Cerebellar nuclear complex (tissue), 1 donor: ENCODE measurements at regions not wholly inside any gene's neighbourhood (a gene's known extent, or its start where the extent isn't known, plus 50 kb on each side); places are given as distances from the start of the nearest gene placed in this dataset.

Experiments
- DNase-seq, 2 experiments: peaks; one replicate each; lab custom pipeline; 2025; lab: John Stamatoyannopoulos, UW

DNA sequence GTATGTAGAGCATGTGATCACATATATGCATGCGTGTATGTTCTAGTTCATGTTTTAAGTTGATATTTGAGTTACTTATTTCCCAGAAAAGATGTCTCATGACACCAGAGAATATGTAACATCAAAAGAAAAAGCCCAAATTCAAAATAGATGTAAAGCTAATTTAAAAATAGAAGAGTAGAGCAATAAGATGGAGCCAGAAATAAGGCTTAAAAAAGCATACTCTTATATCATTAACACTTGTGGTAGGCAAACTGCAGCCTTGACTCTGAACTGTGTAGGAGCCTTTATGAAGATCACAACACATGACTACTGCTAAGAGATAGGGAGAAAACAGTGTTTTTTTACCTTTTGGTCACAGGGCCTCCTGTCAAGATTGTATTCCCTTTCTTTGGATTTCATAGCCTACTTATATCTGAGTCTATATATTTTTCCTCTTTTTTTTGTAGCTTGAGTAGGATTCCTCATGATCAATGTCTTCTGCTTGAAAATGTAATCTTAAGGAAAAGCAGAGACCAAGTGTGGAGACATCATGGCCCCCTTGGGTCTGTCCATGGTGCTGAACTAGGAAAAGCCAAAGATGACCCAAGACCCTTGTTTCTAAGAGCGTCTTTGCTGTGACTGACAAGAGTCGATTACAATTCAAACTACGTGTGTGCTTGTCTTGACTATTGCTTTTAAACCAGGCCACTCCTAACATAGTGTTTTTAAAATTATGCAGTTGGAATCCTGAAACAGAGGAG, 390.4 kb downstream of the SHISA9 start:
- DNase-seq: no peak

DNA sequence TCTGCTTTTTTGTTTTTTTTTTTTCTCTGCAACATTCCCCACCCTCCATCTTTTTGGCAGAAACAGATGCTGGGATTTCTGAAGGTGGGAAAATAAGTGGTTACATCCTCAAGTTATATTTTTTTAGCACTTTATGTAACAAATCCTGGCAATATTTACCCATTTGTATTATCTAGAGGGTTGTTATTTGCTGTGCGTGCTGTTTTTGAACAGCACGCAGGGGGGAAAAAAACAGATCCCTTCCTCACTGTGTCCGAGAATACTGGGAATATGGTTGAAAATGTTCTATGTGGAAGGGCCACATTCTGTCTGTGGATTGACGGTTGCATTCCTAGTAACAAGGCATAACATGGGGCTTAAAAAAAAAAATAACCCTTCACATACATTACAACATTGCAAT, 394.8 kb downstream of the SHISA9 start:
- no peak for DNase-seq

DNA sequence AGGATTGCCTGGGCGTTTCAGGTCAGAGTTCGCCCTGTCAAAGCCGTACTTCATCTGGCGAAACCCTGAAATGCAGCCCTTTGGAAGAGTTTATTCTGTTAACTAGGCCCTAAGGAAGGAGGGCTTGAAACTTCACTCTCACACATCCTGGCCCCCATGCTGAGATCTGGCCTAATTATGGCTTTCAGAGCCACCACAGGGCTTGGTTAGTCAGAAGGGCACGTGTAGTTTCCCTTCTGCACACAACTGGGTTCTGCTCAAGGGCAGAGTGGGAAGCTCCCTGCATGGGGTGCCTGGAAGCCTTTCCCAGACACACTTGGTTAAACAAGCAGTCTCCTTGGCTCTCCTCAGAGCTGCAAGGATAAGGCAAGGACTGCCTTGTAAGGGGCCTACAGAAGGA, 397.3 kb downstream of the SHISA9 start:
- DNase-seq: no peak

DNA sequence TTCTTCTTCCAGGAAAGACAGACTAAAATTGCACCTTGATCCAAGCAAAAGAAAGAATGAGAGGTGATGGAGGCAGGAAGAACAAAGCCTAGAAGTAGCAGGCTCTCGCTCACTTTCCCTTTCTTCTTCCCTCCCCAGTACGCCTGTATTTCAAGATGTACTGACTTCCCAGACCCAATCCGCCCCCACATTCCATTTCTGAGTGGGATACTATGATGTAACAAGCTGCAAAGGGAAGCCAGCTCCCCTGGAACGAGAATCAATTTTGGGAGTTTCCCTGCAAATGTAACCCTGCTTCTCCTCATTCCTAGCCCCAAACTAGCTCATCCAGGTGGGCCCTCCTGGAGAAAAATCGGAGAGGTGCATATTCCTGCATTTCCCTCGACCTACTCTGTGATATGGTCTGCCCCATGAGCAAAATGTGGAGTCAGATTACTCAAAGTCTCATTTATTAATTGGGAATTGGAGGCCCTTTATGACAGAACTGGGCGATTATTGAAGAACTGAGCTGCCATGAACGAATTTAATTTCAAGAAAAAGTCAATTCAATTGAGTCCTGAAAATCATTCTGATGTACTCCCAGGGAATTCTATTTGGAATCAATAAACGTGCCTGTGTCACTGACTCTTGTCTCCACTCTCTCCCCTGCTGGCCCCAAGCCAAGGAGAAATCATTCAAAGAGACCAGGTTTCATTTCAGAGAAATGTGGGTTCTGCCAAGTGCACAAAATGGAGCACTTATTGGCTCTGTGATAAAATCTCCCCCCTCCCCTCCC, 398.9 kb downstream of the SHISA9 start:
- no peak for DNase-seq

DNA sequence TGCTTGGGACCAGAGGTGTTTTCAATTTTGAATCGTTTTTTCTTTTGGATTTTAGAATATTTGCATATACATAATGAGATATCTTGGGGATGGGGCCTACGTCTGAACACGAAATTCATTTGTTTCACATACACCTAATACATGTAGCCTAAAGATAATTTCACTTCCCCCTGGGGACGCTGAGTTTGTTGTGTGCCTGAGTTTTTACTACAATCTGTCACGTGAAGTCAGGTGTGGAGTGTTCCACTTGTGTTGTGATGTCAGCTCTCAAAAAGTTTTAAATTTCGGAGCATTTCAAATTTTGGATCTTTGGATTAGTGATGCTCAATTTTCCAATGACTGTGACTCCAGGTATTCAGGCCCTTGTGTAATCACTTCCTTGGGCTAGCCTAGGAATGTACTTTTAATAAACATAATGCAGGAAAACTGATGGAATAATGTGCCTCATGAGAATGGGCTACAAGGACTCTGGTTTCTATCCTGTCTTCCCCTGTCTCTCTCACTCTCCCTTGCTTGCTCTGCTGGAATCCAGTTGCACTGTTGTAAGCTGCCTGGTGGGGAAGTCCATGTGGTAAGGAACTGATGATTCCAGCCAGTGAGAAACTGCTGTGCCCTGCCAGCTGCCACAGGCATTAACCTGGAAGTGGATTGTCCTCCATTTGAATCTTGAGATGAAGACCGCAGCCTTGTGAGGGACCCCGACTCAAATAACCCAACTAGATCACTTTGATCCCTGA, 403.8 kb downstream of the SHISA9 start:
- no peak for DNase-seq

DNA sequence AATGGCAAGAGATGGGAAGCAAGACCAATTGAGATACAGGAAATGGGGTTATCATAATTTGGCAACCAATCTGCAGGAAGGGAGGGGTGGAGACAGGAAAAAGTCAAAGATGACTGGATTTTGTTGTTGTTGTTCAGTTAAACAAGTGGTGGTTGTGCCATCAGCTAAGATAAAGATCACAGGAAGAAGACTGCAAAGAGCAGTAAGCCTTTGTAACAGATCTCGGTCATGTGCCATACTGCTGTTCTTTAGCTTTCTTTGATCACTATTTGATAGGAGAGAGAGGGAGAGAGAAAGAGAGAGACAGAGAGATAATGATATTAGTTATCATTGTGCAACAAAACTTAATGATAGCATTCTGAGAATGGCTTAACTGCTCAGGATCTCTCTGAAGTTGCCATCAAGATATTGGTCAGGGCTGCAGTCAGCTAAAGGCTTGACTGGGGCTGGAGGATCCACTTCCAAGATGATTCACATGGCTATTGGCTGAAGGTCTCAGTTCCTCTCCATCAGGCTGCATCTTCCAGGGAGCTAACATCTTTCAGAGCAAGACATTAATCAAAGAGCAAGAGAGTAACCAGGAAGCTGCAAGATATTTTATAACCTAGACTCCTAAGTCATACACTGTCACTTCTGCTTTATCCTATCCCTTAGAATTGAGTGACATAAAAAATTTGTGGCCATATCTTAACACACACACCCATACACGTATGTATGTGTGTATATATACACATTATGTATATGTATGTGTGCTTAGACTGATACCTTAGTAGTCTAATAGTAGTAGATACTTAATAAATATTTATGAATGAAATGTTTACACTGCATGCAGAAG, 405.0 kb downstream of the SHISA9 start:
- no peak for DNase-seq

DNA sequence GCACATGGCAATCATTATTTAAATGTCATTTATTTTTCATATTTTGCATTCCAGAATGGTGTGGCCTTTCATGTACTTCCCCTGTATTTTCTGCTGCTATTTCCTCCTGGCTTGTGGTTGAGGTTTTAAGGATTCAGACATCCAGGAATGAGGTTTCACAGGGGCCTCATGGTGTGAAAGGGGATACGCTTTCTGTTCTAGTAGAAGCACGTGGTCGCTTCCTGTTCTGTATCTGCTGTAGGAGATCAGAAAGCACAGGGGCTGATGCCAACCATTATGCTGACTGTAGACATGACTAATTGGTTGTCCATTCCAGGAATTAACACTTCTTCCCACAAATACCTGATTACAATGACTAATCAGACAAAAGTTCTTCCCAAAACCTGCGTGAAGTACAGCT, 405.9 kb downstream of the SHISA9 start:
- no peak for DNase-seq

DNA sequence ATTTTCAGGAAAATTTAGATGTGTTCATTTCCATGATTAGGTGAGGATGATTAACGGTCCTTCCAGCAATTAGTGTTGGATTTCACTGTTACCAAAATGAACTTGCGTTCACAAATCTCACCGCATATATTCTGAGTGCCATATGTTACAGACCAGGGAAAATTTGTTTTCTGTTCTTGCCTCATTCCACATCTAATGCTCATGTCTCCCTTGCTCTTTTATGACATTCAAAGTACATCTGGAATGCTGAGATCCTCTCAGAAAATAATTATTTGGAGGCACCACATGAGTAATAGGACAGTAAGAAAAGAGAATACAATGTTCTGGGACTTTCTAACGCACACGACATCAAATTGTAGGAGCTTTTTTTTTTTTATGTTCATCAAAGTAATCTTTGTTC, 406.5 kb downstream of the SHISA9 start:
- no peak for DNase-seq

DNA sequence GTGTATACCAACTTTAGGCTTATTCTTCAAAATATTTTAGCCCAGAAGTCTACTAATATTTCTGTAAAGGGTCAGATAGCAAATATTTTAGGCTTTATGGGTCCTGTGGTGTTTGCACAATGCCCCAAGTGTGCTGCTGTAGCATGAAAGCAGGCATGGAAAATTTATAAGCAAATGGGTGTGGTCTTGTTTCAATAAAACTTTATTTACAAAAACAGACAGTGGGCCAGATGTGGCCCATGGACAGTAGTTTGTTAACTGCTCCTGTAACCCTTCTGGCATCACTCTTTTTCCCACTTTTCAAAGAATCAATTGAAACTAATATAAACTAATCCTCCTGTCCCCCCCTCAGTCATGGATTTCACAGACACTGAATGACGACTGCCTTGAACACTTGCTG, 410.7 kb downstream of the SHISA9 start:
- DNase-seq: no peak

DNA sequence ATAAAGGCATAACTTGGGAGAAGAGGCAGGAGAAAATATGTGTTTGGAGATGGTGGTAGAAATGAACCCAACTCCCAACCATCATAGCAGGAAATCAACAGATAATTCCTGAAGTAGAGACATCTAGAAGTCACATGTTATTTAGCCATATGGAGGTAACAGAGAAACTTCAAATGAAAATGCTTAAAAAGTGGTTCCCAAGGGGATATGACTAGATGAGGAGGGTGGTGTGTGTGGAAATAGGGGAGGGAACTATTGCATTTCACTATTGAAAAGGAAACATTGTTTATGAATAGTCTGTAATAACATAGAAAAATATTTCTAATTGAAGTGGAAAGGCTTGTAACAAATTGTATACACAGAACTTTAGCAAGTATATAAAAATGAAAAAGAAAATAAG, 412.0 kb downstream of the SHISA9 start:
- DNase-seq: no peak

DNA sequence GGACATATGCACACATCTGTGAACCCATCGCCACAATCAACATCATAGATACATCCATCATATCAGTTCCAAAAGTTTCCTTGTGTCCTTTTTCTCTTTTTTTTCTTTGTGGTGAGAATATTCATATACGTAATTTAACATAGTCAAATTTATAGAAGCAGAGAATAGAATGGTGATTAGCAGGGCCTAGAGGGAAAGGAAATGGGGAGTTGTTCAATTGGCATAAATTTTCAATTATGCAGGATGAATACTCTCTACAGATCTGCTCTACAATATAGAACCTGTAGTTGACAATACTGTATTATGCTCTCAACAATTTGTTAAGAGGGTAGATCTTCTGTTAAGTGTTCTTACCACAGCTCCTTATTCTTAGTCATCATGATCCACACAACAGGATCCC, 413.2 kb downstream of the SHISA9 start:
- no peak for DNase-seq

DNA sequence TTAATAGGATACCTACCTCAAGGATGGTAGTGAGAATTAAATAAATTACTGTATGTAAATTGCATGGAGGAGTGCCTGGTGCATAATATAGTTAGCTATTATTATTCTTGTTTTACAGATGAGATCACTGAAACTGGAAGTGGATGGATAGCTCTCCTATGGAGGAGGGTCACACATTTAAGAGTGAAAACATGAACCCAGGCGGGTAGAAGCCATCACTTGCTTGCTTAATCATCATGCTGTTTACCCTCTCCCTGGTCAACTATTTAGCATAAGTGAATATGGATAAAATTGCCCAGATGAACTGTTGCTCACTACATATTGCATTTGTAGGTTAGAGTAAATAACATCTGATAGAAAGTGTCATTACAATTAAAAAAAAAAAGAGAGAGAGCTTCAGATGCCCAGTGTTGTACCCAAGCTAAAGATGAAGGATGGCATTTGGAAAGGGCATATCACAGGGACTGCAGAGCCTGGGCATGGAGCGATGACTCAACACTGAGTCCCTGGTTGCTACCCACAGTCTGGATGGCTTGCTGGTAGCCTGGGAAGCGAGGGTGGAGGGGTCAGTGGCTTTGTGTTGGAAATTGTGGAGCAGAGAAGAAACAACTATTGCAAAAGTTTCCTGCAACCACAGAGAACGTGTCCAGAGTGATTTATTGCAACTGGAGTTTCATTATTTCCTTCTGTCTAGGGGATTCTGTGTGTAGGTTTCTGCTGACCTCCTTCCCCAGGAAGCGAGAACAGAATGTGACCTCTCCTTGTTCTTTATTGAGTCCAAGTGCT, 414.4 kb downstream of the SHISA9 start:
- DNase-seq: no peak

DNA sequence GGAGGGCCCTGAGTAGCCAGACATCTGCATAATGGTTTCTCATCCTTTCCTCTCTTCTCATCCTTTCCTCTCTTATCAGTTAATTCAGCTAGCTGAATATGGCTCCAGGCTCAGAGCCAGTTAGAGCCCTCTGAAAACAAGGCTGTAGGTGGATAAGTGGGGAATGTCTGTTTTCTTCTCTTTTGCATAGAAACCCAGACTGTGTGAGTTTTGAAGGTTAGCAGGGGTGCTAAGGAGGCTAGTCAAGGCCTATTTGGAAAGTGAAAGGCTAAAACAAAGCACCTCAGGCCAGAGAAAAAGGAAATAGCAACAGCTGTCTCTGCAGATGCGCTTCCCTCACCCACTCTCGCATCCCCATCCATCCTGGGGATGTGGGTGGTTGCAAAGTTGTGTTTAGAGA, 420.9 kb downstream of the SHISA9 start:
- DNase-seq: no peak

DNA sequence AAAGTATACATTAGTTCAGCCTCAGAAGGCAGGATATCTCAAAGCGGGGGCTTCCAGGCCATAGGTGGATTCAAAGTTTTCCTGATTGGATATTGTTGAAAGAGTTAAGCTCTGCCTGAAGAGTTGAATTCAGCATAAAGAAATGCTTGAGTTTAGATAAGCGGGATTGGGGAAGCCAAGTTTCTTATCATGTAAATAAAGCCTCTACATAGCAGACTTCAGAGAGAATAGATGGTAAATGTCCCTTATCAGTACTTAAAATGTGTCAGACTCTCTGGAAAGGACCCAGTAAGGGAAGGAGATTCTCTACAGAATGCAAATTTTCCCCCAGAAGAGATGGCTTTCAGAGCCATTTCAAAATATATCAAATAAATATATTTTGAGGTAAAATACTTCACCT, 423.5 kb downstream of the SHISA9 start:
- no peak for DNase-seq

DNA sequence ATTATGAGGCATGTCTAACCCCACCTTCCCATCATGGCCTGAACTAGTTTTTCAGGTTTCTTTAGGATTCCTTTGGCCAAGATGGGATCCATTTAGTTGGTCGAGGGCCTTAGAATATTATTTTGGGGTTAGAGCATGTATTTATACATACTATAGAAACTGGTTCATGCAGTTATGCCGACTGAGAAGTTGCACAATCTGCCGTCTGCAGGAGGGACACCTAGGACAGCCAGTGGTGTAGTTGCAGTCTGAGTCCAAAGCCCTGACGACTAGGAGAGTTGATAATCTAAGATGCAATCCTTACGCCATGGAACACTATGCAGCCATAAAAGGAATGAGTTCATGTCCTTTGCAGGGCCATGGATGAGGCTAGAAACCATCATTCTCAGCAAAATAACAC, 424.0 kb downstream of the SHISA9 start:
- no peak for DNase-seq

DNA sequence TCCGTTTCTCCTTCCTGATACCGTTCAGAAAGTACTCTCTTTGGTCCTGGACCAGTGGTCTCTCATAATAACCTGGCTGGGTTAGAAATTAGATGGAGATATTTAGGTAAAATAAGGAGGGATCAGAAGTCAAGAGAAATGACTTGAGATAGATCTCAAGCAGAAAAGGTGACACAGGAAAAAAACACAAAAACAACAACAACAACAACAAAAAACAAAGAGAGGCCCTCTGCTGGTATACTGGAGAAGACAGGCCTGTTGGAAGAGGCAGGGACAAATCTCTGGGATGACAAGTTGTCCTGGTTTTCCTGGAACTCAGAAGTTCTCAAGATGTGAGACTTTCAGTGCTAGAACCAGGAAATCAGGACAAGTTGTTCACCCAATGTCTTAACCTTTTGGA, 430.5 kb downstream of the SHISA9 start:
- no peak for DNase-seq

DNA sequence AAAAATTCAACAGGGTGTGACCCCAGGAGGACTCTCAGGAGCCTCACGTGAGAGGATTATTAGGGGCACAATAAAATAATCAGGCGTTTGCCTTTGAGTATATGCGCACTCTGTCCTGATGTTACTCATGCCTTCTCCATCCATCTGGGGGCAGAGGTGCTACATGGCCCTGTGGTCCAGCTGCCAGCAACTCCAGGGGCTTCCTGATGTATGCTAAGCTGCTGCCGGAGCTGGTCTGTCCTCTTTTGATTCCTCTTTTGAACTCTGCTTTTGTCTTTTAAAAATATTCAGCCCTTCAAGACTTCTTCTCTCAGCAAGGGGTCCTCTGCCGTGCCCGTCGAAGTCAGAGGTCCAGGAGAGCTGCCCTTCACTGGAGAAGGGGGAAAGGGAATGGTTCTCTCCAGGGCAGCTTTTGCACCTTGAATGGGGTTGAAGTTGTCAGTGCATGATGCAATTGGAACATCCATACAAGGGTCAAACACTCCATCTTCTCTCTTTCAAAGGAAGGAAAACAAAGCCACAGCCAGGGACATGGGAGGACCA, 431.4 kb downstream of the SHISA9 start:
- DNase-seq: no peak

DNA sequence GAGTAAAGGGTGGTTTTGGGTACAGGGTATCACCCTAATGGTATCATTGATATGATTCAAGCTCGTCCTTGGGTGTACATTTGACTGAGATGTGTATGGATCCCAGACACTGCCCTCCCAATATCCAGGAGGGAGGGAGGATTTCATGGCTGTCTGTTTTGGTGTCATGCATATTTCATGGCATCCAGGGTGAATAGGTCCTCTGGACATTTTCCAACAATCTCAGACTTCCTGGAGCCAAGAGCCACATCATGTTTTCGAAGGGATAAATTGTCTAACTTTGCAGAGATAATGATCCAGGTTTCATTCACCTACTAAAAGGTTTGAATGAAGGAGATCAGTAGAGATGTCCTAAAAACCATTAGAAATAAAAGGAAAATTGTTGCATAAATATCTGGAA, 431.9 kb downstream of the SHISA9 start:
- no peak for DNase-seq

DNA sequence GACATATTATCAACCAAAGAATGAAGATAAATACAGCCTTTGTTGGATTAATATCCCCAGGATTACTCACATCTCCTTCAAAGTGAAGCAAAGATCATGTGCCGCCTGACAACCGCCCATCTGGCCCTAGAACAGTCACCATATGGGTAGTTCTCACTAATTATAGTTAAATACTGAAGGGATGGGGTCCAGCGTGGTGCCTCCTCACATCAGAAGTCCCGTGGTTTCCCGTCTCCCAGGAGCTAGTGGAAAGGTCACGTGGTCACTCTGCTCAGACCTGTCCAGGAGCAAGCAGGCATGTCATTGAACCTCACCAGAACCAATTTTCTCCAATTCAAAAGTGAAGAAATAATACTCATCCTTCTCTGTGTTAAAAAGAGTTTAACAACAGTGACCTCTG, 434.5 kb downstream of the SHISA9 start:
- no peak for DNase-seq

DNA sequence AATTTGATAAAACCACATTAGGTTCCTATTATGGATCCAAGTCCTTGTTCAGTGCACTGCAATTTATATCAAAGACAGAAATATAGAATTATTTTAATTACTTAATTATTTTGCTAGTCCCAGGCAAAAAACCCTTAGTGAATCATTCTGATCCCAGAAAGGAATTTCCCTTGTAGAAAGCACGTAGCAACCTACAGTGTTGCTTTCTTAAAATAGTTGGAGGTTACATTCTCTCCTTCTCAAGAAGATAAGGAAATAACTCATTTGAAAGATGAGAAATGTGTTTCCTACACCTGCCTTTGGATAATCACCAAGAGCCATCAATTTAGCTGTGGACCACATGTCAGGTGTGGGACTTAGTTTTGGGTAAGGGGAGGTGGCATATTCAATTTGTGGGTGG, 434.9 kb downstream of the SHISA9 start:
- DNase-seq: no peak
